Activated gamma-delta T cell treated with anti-CD3 and anti-CD28 coated beads, Interleukin-2, amount 50 U/mL, for 16 hours (primary cell): ENCODE measurements at regions not wholly inside any gene's neighbourhood (a gene's known extent, or its start where the extent isn't known, plus 50 kb on each side); places are given as distances from the start of the nearest gene placed in this dataset.

Experiments
- DNase-seq: peaks from one replicate; pipeline ENCODE4 v3.0.0-alpha.2; 2020; ENCODE audit warnings: low read depth

GRCh38 chr2:144156736-144157640, 362.9 kb downstream of the ZEB2 start:
- DNase-seq, result no peak

- DNase-seq, result no peak
Measured at GRCh38 chr2:144154205-144154604, 365.7 kb downstream of the ZEB2 start.

GRCh38 chr2:144152817-144153271, 367.1 kb downstream of the ZEB2 start:
- no peak for DNase-seq

DNA sequence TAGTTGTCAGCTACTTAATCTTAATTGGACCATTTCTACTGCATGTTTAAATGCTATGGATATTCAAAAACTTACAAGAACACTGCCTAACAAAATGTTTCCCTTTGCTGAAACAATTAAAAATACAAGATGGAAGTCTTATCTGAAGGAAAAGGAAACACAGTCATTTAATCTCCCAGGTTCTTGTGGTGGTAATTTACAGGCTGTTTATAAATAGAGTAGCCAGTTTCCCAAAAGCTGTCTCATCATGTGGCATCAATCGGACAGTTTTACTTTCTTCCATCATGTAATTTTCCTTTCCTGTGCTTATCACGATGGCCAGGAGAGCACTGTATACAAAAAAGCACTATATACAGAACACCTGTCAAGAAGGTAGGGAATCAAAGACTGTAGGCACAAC, 368.1 kb downstream of the ZEB2 start:
- DNase-seq, result no peak

DNA sequence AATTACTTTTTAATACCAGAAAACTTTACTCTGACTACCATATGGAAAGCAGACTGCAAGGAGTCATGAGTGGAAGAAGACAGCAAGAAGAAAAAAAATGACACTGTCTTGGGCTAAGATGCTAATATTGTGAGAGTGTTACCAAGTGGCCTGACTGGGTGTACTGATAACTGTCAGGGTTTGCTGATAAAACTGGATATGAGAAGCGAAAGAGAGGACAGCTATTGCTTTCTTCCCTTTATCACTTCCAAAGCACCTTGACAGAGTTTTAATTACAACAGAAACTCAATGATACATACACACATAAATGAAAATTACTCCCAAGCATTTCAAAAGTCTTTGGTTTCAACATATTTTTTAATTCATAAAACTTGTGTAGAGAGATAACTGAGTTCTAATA, 368.5 kb downstream of the ZEB2 start:
- no peak for DNase-seq

GRCh38 chr2:144147356-144147755, 372.6 kb downstream of the ZEB2 start:
- DNase-seq, result no peak

GRCh38 chr2:144146876-144147275, 373.0 kb downstream of the ZEB2 start:
- DNase-seq, result no peak

DNA sequence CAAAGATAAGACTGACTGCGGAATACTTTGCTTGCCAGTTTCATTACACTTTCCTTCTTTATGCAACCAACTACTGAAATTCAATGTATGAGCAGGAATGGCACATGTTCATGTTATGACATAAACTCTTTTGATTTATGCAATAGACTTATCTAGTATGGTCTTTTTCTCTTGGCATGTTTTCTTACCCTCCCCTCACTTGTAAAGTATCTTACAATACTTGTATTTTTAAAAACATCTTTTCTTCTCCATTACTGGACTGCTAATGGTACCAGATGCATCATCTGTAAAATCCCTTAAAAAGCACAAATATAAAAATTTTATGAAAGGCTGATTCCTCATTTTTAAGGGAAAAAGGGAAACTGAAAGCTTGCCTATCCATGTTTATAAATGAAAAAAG, 373.8 kb downstream of the ZEB2 start:
- DNase-seq, result no peak

- DNase-seq, result no peak
Measured at GRCh38 chr2:144143294-144144151, 376.4 kb downstream of the ZEB2 start.

DNA sequence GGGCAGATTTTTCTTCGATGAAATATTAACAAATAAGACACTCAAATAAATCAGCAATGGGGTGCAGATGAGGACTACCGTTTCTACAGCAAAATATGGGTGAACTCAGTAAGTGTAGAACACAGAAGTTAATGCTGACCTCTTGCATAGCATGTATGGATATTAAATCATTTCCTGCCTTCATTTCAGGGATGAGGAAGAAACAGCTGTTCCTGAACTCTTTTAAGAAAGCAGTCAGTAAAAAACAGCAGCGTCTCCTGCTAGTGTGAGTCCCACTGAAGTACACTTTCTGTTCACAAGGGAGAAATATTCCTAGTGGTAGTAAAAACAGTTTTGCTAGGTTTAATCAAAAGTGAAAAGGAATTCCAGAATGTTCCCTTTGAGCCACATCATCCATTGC, 379.0 kb downstream of the ZEB2 start:
- no peak for DNase-seq

DNA sequence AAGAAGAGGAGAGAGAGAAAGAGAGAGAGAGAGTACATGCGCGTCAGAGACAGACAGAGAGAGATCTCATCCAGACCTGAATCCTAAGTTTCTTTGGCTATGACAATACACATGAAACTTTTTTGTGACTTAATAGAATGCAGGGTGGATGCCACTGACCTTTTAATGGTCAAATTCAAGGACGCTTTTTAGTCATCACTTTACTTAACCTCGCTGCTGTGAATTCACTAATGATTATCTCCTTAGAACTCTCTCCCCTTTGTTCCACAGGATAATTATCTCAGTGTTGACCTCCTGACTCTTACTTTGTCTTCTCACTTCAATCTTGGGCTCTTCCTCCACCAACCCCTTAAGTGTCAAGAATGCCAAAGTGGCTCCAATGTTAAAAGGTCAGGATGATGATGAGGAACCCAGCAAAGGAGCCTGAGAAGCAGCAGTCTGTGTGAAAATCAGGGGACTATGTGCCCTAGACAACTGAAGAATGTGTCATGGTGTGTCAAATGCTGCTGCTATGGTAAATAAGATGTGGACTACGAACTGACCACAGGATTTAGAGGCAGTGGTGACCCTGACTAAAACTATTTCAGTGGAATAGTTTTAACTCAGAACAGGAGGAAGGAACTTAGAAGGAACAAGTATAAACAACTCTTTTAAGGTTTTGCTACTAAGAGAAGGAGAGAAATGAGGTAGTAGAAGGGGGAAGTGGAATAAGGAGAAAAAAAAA, 382.1 kb downstream of the ZEB2 start:
- DNase-seq, result no peak

- DNase-seq, result no peak
Measured at GRCh38 chr2:144137272-144137671, 382.6 kb downstream of the ZEB2 start.

DNA sequence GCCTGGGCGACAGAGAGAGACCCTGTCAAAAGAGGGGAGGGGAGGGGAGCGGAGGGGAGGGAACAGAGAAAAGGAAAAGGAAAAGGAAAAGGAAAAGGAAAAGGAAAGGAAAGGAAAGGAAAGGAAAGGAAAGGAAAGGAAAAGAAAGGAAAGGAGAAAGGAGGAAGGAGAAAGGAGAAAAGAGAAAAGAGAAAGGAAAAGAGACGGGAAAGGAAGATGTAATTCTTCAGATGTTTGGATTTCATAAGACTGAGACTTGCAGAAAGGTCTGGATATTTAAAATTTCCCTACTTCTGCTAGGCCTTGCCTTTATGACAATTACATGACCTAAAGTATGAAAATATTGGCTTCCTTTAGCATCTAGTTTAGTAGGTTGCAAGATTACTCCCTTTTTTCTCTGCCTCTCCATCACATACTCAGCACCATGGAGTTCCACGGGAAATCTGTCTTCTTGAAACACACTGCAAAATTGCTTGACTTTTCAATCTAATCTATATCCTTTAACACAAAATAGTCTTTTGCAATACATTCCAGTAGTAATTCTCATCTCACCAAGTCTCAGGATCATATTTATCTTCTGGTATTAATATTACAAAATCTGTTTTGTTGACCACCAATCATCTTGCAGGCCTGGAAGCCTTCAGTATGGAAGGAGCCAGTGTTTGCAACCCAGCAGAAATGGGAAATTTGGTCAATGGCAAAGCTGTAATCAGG, 383.5 kb downstream of the ZEB2 start:
- no peak for DNase-seq

GRCh38 chr2:144133936-144134665, 385.8 kb downstream of the ZEB2 start:
- no peak for DNase-seq

GRCh38 chr2:144132357-144132756, 387.6 kb downstream of the ZEB2 start:
- DNase-seq, result no peak

GRCh38 chr2:144131042-144131441, 388.9 kb downstream of the ZEB2 start:
- DNase-seq, result no peak

GRCh38 chr2:144130551-144130950, 389.4 kb downstream of the ZEB2 start:
- no peak for DNase-seq

GRCh38 chr2:144128130-144128746, 391.7 kb downstream of the ZEB2 start:
- no peak for DNase-seq

DNA sequence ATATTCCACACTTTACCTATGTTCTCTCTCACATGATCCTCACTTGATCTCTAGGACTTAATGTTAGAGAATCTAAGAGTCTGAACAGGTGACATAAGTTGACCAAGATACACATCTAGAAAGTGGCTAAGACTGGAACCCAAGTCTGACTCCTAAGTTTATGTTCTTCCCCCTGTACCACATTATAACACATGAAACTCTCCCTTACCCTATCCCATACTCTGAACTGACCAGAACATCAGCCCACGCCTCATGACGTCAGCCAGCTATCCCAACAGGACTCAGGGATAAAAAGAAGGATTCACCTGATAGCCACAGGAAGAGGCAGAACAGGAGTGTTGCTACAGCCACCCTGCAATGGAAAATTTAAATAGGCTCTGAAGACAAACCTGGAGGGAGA, 392.2 kb downstream of the ZEB2 start:
- DNase-seq, result no peak

DNA sequence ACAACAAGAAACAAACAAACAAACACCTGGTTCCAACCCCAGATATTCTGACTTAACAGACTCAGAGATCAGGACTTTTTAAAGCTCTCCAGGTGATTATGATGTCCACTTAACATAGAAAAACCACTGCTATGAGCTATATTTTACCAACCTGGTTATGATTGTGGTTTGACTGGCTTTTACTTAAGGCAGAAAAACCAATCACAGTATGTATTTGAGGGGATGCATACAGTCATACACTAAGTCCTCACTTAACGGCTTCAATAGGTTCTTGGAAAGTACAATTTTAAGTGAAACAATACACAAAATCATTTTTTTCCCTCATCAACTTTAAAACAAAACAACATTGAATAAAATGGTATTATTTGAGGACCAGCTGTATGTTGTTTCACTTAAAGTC, 393.6 kb downstream of the ZEB2 start:
- DNase-seq, result no peak

DNA sequence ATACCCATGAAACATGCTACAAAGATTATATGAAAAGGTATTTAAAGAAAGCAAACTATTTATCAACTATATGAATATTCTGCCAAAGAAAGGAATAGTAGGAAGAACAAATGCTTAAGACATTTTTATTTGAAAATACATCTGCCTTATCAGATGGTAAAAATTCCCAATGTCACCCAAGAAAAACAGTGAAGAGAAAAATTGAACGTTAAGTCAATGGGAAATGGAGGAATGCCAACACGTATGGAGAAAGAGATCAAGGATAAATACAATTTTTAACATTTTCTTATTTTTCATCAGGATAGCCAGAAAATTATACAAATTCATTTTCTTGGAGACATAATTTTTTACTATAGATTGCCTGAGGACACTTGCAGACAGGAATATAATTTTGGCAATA, 394.2 kb downstream of the ZEB2 start:
- DNase-seq, result no peak
